Left lung (tissue), 4 donors: ENCODE measurements at regions not wholly inside any gene's neighbourhood (a gene's known extent, or its start where the extent isn't known, plus 50 kb on each side); places are given as distances from the start of the nearest gene placed in this dataset.

ENCODE experiments used
- ATAC-seq: fragments of 200-7000 bp; cut with Tn5 transposase; one replicate; pipeline ENCODE4 v1.9.1; 2020; ENCODE audit warnings: moderate library complexity
- DNase-seq, 4 donors: peaks; one replicate each; pipeline ENCODE4 v3.0.0-alpha.2; 2013 to 2020
- H3K27ac ChIP-seq, 2 donors: fragments of 200-600 bp; sonication (generic) in 1 of 2; one replicate each; pipeline versions ENCODE4 v1.5.0 to v1.8.0; 2020 to 2021
- H3K27me3 ChIP-seq, 2 donors: fragments of 200-600 bp; sonication (generic) in 1 of 2; one replicate each; pipeline versions ENCODE4 v1.5.0 to v1.8.0; 2020 to 2021
- H3K36me3 ChIP-seq, 2 donors: fragments of 200-600 bp; sonication (generic) in 1 of 2; one replicate each; pipeline versions ENCODE4 v1.5.0 to v1.8.0; 2020 to 2021
- H3K4me1 ChIP-seq, 2 donors: fragments of 200-600 bp; one replicate each; pipeline ENCODE4 v1.8.0; 2021
- H3K4me3 ChIP-seq, 2 donors: fragments of 200-600 bp; sonication (generic) in 1 of 2; one replicate each; pipeline versions ENCODE4 v1.5.0 to v1.8.0; 2020 to 2021; ENCODE audit warnings: mild to moderate bottlenecking in 1 of 2
- H3K9me3 ChIP-seq, 2 donors: fragments of 200-600 bp; sonication (generic) in 1 of 2; one replicate each; pipeline versions ENCODE4 v1.5.0 to v1.8.0; 2020 to 2021
- intact Hi-C, 2 donors: fragments of 100-400 bp; cut with DNase I; formaldehyde crosslinking; loops; one replicate each; pipeline versions ENCODE4 v1.11.2 to v1.14.2; 2022
- TF ChIP-seq, protein P1 (sequence below), 2 donors: fragments of 200-600 bp; sonication (generic) in 1 of 2; IDR thresholded peaks; one replicate each; pipeline versions ENCODE4 v1.5.0 to v1.8.0; 2021; ENCODE audit warnings: antibody characterized with exemption in 2 of 2
- donor health status: DM: no; HTN: yes; CAD: no.
- donor health status: DM: no; HTN: no; CAD: no.

DNA sequence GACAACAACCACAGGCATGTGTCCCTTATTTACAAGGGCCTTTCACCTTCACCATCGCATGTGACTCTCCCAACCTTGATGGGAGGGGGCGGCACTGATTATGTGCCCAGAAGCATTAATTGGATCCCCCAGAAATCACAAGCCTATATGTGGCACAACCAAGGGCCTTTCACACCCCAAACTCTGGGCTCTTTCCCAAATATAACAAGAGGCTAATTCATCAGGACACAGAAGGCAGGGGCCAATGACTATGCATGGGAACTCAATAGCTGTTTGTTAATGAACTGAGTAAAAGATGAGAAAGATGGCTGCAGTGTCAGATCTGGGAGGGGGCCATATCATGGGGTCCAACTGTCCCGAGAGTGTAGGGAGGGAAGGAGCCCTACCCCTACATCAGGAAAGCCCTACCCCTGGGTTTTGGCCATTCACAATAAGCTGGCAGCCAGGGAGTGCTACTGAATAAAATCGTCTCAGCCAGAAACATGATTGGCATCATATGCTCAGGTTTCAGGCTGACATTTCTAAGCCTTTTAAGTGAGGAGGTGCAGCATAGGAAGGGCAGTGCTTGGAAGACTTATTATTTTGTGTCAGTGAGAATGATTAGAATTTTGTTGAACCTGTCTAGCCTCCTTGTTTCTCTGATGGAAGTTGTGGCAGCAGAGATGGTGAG lies 814.4 kb upstream of the AMELY start:
- H3K4me1 ChIP-seq, result peaks cover 0 to 19% of the 10 kb centered on the region in 2 donors
- no peaks in the 10 kb centered on the region for H3K27me3 ChIP-seq
- intact Hi-C loops, result no loop called here
- DNase-seq, result no peak
- TF ChIP-seq, protein P1, sequence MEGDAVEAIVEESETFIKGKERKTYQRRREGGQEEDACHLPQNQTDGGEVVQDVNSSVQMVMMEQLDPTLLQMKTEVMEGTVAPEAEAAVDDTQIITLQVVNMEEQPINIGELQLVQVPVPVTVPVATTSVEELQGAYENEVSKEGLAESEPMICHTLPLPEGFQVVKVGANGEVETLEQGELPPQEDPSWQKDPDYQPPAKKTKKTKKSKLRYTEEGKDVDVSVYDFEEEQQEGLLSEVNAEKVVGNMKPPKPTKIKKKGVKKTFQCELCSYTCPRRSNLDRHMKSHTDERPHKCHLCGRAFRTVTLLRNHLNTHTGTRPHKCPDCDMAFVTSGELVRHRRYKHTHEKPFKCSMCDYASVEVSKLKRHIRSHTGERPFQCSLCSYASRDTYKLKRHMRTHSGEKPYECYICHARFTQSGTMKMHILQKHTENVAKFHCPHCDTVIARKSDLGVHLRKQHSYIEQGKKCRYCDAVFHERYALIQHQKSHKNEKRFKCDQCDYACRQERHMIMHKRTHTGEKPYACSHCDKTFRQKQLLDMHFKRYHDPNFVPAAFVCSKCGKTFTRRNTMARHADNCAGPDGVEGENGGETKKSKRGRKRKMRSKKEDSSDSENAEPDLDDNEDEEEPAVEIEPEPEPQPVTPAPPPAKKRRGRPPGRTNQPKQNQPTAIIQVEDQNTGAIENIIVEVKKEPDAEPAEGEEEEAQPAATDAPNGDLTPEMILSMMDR (IDR thresholded peaks at IDR 0.05), result no peak
- H3K27ac ChIP-seq, result no peak overlapping the region
- no peak overlapping the region for H3K4me3 ChIP-seq
- no peaks in the 10 kb centered on the region for H3K9me3 ChIP-seq
- no peaks in the 10 kb centered on the region for H3K36me3 ChIP-seq
- no peak for ATAC-seq

GRCh38 chrY:7723991-7724632 lies 812.6 kb upstream of the AMELY start:
- intact Hi-C loops, result no loop called here
- no peaks in the 10 kb centered on the region for H3K36me3 ChIP-seq
- DNase-seq (no peak), ATAC-seq (no peak)
- H3K4me3 ChIP-seq, result no peak overlapping the region
- peak overlapping the region in 1 of 2 donors; percentile 70 for H3K27ac ChIP-seq
- TF ChIP-seq, protein P1 (IDR thresholded peaks at IDR 0.05), result no peak
- H3K4me1 ChIP-seq, result peaks cover 0 to 18% of the 10 kb centered on the region in 2 donors
- no peaks in the 10 kb centered on the region for H3K27me3 ChIP-seq
- H3K9me3 ChIP-seq, result no peaks in the 10 kb centered on the region

- TF ChIP-seq, protein P1 (IDR thresholded peaks at IDR 0.05), result no peak
- intact Hi-C loops, result no loop called here
- no peaks in the 10 kb centered on the region for H3K36me3 ChIP-seq
These were observed 811.6 kb upstream of the AMELY start for GRCh38 chrY:7723127-7723526.

GRCh38 chrY:7722566-7722965 lies 811.0 kb upstream of the AMELY start:
- ATAC-seq (no peak), DNase-seq (no peak)
- no peaks in the 10 kb centered on the region for H3K36me3 ChIP-seq
- H3K27ac ChIP-seq, result no peak overlapping the region
- H3K4me3 ChIP-seq, result no peak overlapping the region
- H3K9me3 ChIP-seq, result no peaks in the 10 kb centered on the region
- H3K27me3 ChIP-seq, result no peaks in the 10 kb centered on the region
- intact Hi-C loops, result no loop called here
- peaks cover 0 to 10% of the 10 kb centered on the region in 2 donors for H3K4me1 ChIP-seq
- TF ChIP-seq, protein P1 (IDR thresholded peaks at IDR 0.05), result no peak

More at GRCh38 chrY:7723127-7723526, 811.6 kb upstream of the AMELY start:
- DNase-seq (no peak), ATAC-seq (no peak)
- Histone ChIP-seq H3K27me3 (no peaks in the 10 kb centered on the region), H3K4me3 (no peak overlapping the region), H3K27ac (no peak overlapping the region), H3K4me1 (peaks cover 0 to 10% of the 10 kb centered on the region in 2 donors), H3K9me3 (no peaks in the 10 kb centered on the region)

DNA sequence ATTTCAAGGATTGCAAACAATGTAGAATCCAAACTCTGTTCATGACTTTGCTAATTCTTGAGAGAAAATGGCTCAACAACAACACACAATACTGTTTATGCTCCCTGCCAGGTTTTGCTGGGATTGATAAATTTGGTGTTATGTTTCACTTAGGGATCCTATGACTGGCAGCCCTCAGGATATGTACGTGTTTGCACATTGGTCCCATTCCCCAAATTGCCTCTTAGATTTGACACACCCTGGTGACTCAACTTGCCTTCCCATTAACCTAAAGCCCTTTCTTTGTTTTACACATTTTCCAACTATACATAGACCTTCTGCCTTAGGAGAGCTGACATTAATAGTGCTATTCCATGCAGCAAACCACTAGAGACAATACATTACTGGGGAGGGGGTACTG lies 809.4 kb upstream of the AMELY start:
- Histone ChIP-seq H3K4me1 (peaks cover 0 to 10% of the 10 kb centered on the region in 2 donors), H3K27ac (no peak overlapping the region), H3K36me3 (no peaks in the 10 kb centered on the region), H3K4me3 (no peak overlapping the region), H3K27me3 (no peaks in the 10 kb centered on the region), H3K9me3 (no peaks in the 10 kb centered on the region)
- TF ChIP-seq, protein P1 (IDR thresholded peaks at IDR 0.05), result no peak
- no peak for DNase-seq
- no peak for ATAC-seq
- intact Hi-C loops, result no loop called here
